ENCODE measurements at regions not wholly inside any gene's neighbourhood (a gene's known extent, or its start where the extent isn't known, plus 50 kb on each side); places are given as distances from the start of the nearest gene placed in this dataset.
A peak's percentile ranks its signal among the peaks of the same experiment; 100 is the strongest.
"Not testable (repeated sequence)": the region's sequence is repeated elsewhere in the genome, so short reads cannot be mapped to it uniquely, and the experiment has no call there.

- DNase-seq, result no peak
Observed at GRCh38 chr2:215260097-215260677, 51.7 kb upstream of the ATIC start.

- no peak for DNase-seq
Observed at GRCh38 chr2:215249501-215249900, 62.4 kb upstream of the ATIC start.

- DNase-seq, result not testable (repeated sequence)
Observed at GRCh38 chr2:215245919-215246318, 65.9 kb upstream of the ATIC start.

GRCh38 chr2:215241791-215242305 lies 70.0 kb upstream of the ATIC start:
- DNase-seq, result peak; percentile 66

GRCh38 chr2:215238485-215239098 lies 73.3 kb upstream of the ATIC start:
- DNase-seq, result peak; percentile 5

- no peak for DNase-seq
Observed at GRCh38 chr2:215236131-215236530, 75.7 kb upstream of the ATIC start.

GRCh38 chr2:215220221-215220620 lies 81.8 kb upstream of the ABCA12 start:
- not testable (repeated sequence) for DNase-seq

GRCh38 chr2:215218587-215219577 lies 80.5 kb upstream of the ABCA12 start:
- no peak for DNase-seq

GRCh38 chr2:215216806-215217205 lies 78.4 kb upstream of the ABCA12 start:
- no peak for DNase-seq

- no peak for DNase-seq
Observed at GRCh38 chr2:215215637-215216036, 77.2 kb upstream of the ABCA12 start.

GRCh38 chr2:215210082-215210481 lies 71.7 kb upstream of the ABCA12 start:
- DNase-seq, result no peak

- no peak for DNase-seq
Observed at GRCh38 chr2:215207791-215208367, 69.5 kb upstream of the ABCA12 start.

GRCh38 chr2:215207041-215207440 lies 68.6 kb upstream of the ABCA12 start:
- DNase-seq, result no peak

GRCh38 chr2:215205787-215206186 lies 67.4 kb upstream of the ABCA12 start:
- DNase-seq, result no peak

- DNase-seq, result no peak
Observed at GRCh38 chr2:215191477-215191876, 53.1 kb upstream of the ABCA12 start.

- no peak for DNase-seq
Observed at GRCh38 chr2:215190588-215190987, 52.2 kb upstream of the ABCA12 start.

- DNase-seq, result no peak
Observed at GRCh38 chr2:215189393-215189792, 51.0 kb upstream of the ABCA12 start.
